ENCODE measurements at regions not wholly inside any gene's neighbourhood (a gene's known extent, or its start where the extent isn't known, plus 50 kb on each side); places are given as distances from the start of the nearest gene placed in this dataset.

DNA sequence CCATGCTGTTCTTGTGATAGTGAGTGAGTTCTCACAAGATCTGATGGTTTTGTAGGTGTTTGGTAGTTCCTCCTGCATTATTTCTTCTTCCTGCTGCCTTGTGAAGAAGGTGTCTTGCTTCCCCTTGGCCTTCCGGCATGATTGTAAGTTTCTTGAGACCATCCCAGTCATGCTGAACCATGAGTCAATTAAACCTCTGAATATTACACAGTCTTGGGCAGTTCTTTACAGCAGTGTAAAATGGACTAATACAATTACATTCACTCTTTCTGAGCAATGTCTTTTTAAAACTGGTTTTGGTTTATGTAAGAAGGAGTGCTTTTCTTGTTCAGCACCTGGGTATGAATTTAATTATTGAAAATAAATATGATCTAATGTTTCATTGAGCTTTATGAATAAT is 50.7 kb upstream of the ARRDC3 start:
- peak; percentile 36 to 68 (median 52) for ATAC-seq
- H3K27ac ChIP-seq (ENCODE audit: low read length): peak overlapping the region; percentile 81

More for the DNA sequence above, 50.7 kb upstream of the ARRDC3 start:
- no peaks in the 10 kb centered on the region for H3K27me3 ChIP-seq (ENCODE audit: control insufficient read depth, insufficient read depth, low read length)
- H3K27ac Mint-ChIP-seq: peak overlapping the region; percentile 92
- TF ChIP-seq, protein P1, sequence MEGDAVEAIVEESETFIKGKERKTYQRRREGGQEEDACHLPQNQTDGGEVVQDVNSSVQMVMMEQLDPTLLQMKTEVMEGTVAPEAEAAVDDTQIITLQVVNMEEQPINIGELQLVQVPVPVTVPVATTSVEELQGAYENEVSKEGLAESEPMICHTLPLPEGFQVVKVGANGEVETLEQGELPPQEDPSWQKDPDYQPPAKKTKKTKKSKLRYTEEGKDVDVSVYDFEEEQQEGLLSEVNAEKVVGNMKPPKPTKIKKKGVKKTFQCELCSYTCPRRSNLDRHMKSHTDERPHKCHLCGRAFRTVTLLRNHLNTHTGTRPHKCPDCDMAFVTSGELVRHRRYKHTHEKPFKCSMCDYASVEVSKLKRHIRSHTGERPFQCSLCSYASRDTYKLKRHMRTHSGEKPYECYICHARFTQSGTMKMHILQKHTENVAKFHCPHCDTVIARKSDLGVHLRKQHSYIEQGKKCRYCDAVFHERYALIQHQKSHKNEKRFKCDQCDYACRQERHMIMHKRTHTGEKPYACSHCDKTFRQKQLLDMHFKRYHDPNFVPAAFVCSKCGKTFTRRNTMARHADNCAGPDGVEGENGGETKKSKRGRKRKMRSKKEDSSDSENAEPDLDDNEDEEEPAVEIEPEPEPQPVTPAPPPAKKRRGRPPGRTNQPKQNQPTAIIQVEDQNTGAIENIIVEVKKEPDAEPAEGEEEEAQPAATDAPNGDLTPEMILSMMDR (IDR thresholded peaks at IDR 0.05): no peak
- peaks cover 37 to 41% of the 10 kb centered on the region in 2 donors for H3K4me1 Mint-ChIP-seq
- intact Hi-C loops (cut with micrococcal nuclease): no loop called here
- WGBS (ENCODE audit: insufficient coverage): 8% methylated on average over 1 of the region's 1 CpG
- no peaks in the 10 kb centered on the region for H3K36me3 ChIP-seq (ENCODE audit: control insufficient read depth, insufficient read depth, low read length)
- H3K36me3 Mint-ChIP-seq: peaks cover 13% of the 10 kb centered on the region
- peak overlapping the region; percentile 82 for H3K4me3 Mint-ChIP-seq
- peaks cover 3% of the 10 kb centered on the region for H3K9me3 ChIP-seq (ENCODE audit: control insufficient read depth, insufficient read depth, low read length)
- H3K27me3 Mint-ChIP-seq (ENCODE audit: low read depth in 2 of 2): no peaks in the 10 kb centered on the region
- peak in 1 of 2 donors; percentile 18 for DNase-seq
- peaks cover 10% of the 10 kb centered on the region for H3K4me1 ChIP-seq (ENCODE audit: control insufficient read depth, insufficient read depth, low read length)
- H3K4me3 ChIP-seq (ENCODE audit: low read length): no peak overlapping the region
- H3K9me3 Mint-ChIP-seq: peaks cover 0 to 4% of the 10 kb centered on the region in 2 donors
